WTC11 (cell line): ENCODE measurements at regions not wholly inside any gene's neighbourhood (a gene's known extent, or its start where the extent isn't known, plus 50 kb on each side); places are given as distances from the start of the nearest gene placed in this dataset.

ENCODE experiments used
- ATAC-seq: fragments of 200-7000 bp; cut with Tn5 transposase; 2 replicates; pipeline ENCODE4 v1.10.0; 2021; ENCODE audit warnings: mild to moderate bottlenecking, moderate library complexity
- CTCF ChIA-PET: fragments of 300-600 bp; sonication (Branson Sonifier 250); formaldehyde crosslinking; loops from one replicate; lab custom pipeline; 2021; ENCODE audit warnings: antibody characterized with exemption; lab: Charles Lee
- POLR2A ChIA-PET: fragments of 350-600 bp; sonication (Branson Sonifier 250); formaldehyde crosslinking; loops from one replicate; lab custom pipeline; 2021; ENCODE audit warnings: antibody characterized with exemption; lab: Charles Lee
- DNase-seq: peaks from one replicate; pipeline ENCODE4 v3.0.0; 2021; ENCODE audit warnings: low spot score
- H3K27ac Mint-ChIP-seq: 2 replicates; pipeline ENCODE4 v1.8.0; 2021; ENCODE audit warnings: mixed read lengths
- H3K27me3 Mint-ChIP-seq: 2 replicates; pipeline ENCODE4 v1.8.0; 2021; ENCODE audit warnings: low read depth, mild to moderate bottlenecking, moderate library complexity, mixed read lengths
- H3K36me3 Mint-ChIP-seq: 2 replicates; pipeline ENCODE4 v1.8.0; 2021; ENCODE audit warnings: mixed read lengths
- H3K4me1 Mint-ChIP-seq: 2 replicates; pipeline ENCODE4 v1.8.0; 2022; ENCODE audit warnings: mixed read lengths
- H3K4me3 Mint-ChIP-seq: 2 replicates; pipeline ENCODE4 v1.8.0; 2021; ENCODE audit warnings: mild to moderate bottlenecking, moderate library complexity, mixed read lengths
- H3K9me3 Mint-ChIP-seq: 2 replicates; pipeline ENCODE4 v1.8.0; 2021; ENCODE audit warnings: mixed read lengths
- AR ChIP-seq: fragments of 250-450 bp; sonication (Bioruptor Pico); IDR thresholded peaks from 2 replicates; pipeline ENCODE4 v1.9.0; 2021; ENCODE audit warnings: mild to moderate bottlenecking
- ARID4B ChIP-seq: sonication (generic); formaldehyde crosslinking; IDR thresholded peaks from 2 replicates; pipeline ENCODE4 v1.8.0; 2023; ENCODE audit warnings: missing genetic modification reagents, mild to moderate bottlenecking, borderline replicate concordance
- FOXK1 ChIP-seq: sonication (generic); formaldehyde crosslinking; IDR thresholded peaks from 2 replicates; pipeline ENCODE4 v1.8.0; 2022; ENCODE audit warnings: mild to moderate bottlenecking, moderate library complexity, missing genetic modification reagents
- GRHL2 ChIP-seq: fragments of 250-450 bp; sonication (Bioruptor Pico); IDR thresholded peaks from 2 replicates; pipeline ENCODE4 v1.8.0; 2022; ENCODE audit warnings: mild to moderate bottlenecking, moderate library complexity; ENCODE audit not compliant: insufficient replicate concordance, severe bottlenecking
- JUN ChIP-seq: sonication (generic); formaldehyde crosslinking; IDR thresholded peaks from 2 replicates; pipeline ENCODE4 v1.8.0; 2023; ENCODE audit warnings: mild to moderate bottlenecking, missing genetic modification reagents
- MXD4 ChIP-seq: fragments of 250-450 bp; sonication (Bioruptor Pico); IDR thresholded peaks from 2 replicates; pipeline ENCODE4 v1.8.0; 2021; ENCODE audit warnings: mild to moderate bottlenecking, moderate library complexity, borderline replicate concordance
- NFE2L1 ChIP-seq: sonication (generic); formaldehyde crosslinking; IDR thresholded peaks from 2 replicates; pipeline ENCODE4 v1.8.1; 2023; ENCODE audit warnings: missing genetic modification reagents
- SMAD4 ChIP-seq: sonication (generic); formaldehyde crosslinking; IDR thresholded peaks from 2 replicates; pipeline ENCODE4 v1.8.0; 2022; ENCODE audit warnings: mild to moderate bottlenecking, missing genetic modification reagents
- SOX15 ChIP-seq: fragments of 250-450 bp; sonication (Bioruptor Pico); IDR thresholded peaks from 2 replicates; pipeline ENCODE4 v1.9.0; 2021; ENCODE audit warnings: mild to moderate bottlenecking
- TP53 ChIP-seq: sonication (generic); formaldehyde crosslinking; IDR thresholded peaks from 2 replicates; pipeline ENCODE4 v1.8.1; 2023; ENCODE audit warnings: mild to moderate bottlenecking, missing genetic modification reagents
- TF ChIP-seq, protein P1 (sequence below): sonication (generic); formaldehyde crosslinking; IDR thresholded peaks from 2 replicates; pipeline ENCODE4 v1.8.0; 2022; ENCODE audit warnings: mild to moderate bottlenecking, missing genetic modification reagents
- TF ChIP-seq, protein P2 (sequence below): sonication (generic); formaldehyde crosslinking; IDR thresholded peaks from 2 replicates; pipeline ENCODE4 v1.8.1; 2023; ENCODE audit warnings: mild to moderate bottlenecking, missing genetic modification reagents
- TF ChIP-seq, protein P3 (sequence below): fragments of 200-600 bp; IDR thresholded peaks from 2 replicates; pipeline ENCODE4 v1.8.0; 2022; ENCODE audit warnings: antibody characterized with exemption
- TF ChIP-seq, protein P4 (sequence below): sonication (generic); formaldehyde crosslinking; IDR thresholded peaks from 2 replicates; pipeline ENCODE4 v1.8.1; 2023; ENCODE audit warnings: mild to moderate bottlenecking, missing genetic modification reagents, moderate library complexity

- ChIA-PET CTCF (no interaction called here), POLR2A (no interaction called here)
- H3K27ac Mint-ChIP-seq = no peak overlapping the region
- H3K27me3 Mint-ChIP-seq = no peaks in the 10 kb centered on the region
- no peaks in the 10 kb centered on the region for H3K36me3 Mint-ChIP-seq
- H3K9me3 Mint-ChIP-seq = peaks cover 4% of the 10 kb centered on the region
- no peak for TF ChIP-seq TP53 (CRISPR knock-in tag)
- TF ChIP-seq, protein P1, sequence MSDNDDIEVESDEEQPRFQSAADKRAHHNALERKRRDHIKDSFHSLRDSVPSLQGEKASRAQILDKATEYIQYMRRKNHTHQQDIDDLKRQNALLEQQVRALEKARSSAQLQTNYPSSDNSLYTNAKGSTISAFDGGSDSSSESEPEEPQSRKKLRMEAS = no peak
- no peak for TF ChIP-seq AR (CRISPR knock-in tag)
- TF ChIP-seq GRHL2 = no peak
- TF ChIP-seq JUN (CRISPR knock-in tag) = no peak
- TF ChIP-seq ARID4B (CRISPR knock-in tag) = no peak
- no peak for TF ChIP-seq SMAD4 (CRISPR knock-in tag)
- TF ChIP-seq FOXK1 (CRISPR knock-in tag) = no peak
- no peak for TF ChIP-seq SOX15 (CRISPR knock-in tag)
- TF ChIP-seq, protein P2, sequence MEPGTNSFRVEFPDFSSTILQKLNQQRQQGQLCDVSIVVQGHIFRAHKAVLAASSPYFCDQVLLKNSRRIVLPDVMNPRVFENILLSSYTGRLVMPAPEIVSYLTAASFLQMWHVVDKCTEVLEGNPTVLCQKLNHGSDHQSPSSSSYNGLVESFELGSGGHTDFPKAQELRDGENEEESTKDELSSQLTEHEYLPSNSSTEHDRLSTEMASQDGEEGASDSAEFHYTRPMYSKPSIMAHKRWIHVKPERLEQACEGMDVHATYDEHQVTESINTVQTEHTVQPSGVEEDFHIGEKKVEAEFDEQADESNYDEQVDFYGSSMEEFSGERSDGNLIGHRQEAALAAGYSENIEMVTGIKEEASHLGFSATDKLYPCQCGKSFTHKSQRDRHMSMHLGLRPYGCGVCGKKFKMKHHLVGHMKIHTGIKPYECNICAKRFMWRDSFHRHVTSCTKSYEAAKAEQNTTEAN = no peak
- TF ChIP-seq, protein P3, sequence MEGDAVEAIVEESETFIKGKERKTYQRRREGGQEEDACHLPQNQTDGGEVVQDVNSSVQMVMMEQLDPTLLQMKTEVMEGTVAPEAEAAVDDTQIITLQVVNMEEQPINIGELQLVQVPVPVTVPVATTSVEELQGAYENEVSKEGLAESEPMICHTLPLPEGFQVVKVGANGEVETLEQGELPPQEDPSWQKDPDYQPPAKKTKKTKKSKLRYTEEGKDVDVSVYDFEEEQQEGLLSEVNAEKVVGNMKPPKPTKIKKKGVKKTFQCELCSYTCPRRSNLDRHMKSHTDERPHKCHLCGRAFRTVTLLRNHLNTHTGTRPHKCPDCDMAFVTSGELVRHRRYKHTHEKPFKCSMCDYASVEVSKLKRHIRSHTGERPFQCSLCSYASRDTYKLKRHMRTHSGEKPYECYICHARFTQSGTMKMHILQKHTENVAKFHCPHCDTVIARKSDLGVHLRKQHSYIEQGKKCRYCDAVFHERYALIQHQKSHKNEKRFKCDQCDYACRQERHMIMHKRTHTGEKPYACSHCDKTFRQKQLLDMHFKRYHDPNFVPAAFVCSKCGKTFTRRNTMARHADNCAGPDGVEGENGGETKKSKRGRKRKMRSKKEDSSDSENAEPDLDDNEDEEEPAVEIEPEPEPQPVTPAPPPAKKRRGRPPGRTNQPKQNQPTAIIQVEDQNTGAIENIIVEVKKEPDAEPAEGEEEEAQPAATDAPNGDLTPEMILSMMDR = no peak
- TF ChIP-seq NFE2L1 (CRISPR knock-in tag) = no peak
- ATAC-seq (no peak), DNase-seq (no peak)
- 0 out of 2 replicates have a peak, but pooled peaks cover 9% of the 10 kb centered on the region for H3K4me1 Mint-ChIP-seq
- H3K4me3 Mint-ChIP-seq = no peak overlapping the region
Observed at GRCh38 chr4:18391354-18391728, 369.8 kb upstream of the LCORL start.

DNA sequence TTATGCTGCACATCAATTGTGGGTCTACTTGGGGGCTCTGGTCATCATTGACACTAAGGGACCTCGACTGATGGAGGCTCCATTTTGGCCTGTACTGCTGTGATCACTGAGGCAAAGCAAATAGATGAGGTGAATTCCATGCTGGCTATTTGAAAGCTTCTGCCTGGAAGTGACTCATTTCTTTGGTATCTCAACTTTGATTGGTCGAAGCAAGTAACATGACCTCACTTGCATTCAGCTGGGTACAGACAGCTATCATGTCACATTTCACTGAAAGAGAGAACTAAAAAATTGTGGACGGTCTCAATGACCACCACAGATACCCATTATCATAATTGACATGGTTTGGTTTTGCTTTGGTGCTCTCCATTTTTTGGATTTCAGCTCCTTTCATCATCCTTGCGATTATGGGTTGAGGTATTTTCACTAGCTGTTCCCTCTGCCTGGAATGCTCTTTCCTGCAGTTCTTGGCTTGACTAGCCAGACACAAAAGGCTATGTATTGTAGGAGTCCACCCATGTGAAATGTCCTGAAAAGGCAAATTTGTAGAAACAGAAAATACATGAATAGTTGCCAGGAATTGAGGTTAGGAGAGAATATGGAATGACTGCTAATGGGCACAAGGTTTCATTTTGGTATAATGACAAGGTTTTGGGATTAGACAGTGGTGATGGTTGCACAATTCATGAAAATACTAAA lies 369.2 kb upstream of the LCORL start:
- Mint-ChIP-seq H3K4me1 (0 out of 2 replicates have a peak, but pooled peaks cover 9% of the 10 kb centered on the region), H3K36me3 (no peaks in the 10 kb centered on the region), H3K9me3 (peaks cover 4% of the 10 kb centered on the region), H3K27ac (no peak overlapping the region), H3K4me3 (no peak overlapping the region), H3K27me3 (no peaks in the 10 kb centered on the region)
- ATAC-seq (peak; percentile 28; the same call in 1 of the 2 replicates), DNase-seq (no peak)
- TF ChIP-seq, protein P4, sequence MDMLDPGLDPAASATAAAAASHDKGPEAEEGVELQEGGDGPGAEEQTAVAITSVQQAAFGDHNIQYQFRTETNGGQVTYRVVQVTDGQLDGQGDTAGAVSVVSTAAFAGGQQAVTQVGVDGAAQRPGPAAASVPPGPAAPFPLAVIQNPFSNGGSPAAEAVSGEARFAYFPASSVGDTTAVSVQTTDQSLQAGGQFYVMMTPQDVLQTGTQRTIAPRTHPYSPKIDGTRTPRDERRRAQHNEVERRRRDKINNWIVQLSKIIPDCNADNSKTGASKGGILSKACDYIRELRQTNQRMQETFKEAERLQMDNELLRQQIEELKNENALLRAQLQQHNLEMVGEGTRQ (CRISPR knock-in tag) = peak; percentile 37; the same call in 1 of the 2 replicates
- no peak for TF ChIP-seq MXD4 (CRISPR knock-in tag)
- POLR2A ChIA-PET = no interaction called here
- CTCF ChIA-PET = no interaction called here
